HFF-Myc (cell line): ENCODE measurements at regions not wholly inside any gene's neighbourhood (a gene's known extent, or its start where the extent isn't known, plus 50 kb on each side); places are given as distances from the start of the nearest gene placed in this dataset.

Source experiments
- DNase-seq: peaks from one replicate; pipeline ENCODE4 v3.0.0-alpha.2; 2011; ENCODE audit warnings: low read depth; ENCODE audit errors: extremely low read depth
- H3K4me3 ChIP-seq: replicated peaks from 2 replicates; pipeline ENCODE4 v1.5.1; 2011; ENCODE audit warnings: low read depth, mild to moderate bottlenecking, control low read depth, low read length
- TF ChIP-seq, protein P1 (sequence below): IDR thresholded peaks from 2 replicates; pipeline ENCODE4 v1.5.1; 2012; ENCODE audit warnings: mild to moderate bottlenecking, low read depth, low read length, control low read depth; ENCODE audit errors: missing control alignments

DNA sequence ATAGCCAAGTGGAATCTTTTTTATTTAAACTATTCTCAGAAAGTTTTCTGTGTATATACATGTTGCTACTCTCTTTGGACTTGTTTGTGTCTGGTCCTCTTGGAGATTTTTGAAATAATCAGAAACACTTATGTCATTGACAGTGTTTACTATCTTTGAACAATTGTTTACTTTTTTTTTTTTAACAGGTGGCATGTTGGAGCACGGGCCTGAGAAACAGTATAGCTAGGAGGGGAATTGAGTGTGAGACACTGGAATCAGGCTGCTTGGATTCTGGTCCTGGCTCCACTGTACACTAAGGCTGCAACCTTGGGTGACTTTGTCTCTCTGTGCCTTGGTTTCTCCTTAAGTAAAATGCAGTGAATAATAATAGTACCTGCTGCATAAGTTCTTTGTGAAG, 279.6 kb downstream of the PRL start:
- no peak overlapping the region for H3K4me3 ChIP-seq
- TF ChIP-seq, protein P1, sequence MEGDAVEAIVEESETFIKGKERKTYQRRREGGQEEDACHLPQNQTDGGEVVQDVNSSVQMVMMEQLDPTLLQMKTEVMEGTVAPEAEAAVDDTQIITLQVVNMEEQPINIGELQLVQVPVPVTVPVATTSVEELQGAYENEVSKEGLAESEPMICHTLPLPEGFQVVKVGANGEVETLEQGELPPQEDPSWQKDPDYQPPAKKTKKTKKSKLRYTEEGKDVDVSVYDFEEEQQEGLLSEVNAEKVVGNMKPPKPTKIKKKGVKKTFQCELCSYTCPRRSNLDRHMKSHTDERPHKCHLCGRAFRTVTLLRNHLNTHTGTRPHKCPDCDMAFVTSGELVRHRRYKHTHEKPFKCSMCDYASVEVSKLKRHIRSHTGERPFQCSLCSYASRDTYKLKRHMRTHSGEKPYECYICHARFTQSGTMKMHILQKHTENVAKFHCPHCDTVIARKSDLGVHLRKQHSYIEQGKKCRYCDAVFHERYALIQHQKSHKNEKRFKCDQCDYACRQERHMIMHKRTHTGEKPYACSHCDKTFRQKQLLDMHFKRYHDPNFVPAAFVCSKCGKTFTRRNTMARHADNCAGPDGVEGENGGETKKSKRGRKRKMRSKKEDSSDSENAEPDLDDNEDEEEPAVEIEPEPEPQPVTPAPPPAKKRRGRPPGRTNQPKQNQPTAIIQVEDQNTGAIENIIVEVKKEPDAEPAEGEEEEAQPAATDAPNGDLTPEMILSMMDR: no peak
- DNase-seq: no peak

DNA sequence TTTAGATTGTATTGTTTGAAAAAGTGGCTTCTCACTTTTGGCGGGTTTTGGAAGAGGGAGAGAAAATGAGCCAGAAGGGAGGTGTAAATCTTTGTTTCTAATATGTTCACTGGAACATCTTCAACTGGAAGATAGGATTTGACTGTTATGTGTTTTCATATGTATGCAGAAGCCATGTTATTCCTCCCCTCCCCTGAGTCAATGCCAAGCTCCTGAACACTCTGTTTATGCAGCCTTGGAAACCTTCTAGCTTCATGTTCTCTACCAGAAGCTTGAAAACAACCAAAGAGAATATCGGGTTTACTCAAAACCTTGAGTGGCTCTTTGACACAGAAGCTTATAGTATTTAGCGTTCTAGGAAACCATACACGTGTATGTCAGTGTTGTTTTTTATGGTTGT, 279.1 kb downstream of the PRL start:
- no peak for DNase-seq
- TF ChIP-seq, protein P1: no peak
- H3K4me3 ChIP-seq: no peak overlapping the region

DNA sequence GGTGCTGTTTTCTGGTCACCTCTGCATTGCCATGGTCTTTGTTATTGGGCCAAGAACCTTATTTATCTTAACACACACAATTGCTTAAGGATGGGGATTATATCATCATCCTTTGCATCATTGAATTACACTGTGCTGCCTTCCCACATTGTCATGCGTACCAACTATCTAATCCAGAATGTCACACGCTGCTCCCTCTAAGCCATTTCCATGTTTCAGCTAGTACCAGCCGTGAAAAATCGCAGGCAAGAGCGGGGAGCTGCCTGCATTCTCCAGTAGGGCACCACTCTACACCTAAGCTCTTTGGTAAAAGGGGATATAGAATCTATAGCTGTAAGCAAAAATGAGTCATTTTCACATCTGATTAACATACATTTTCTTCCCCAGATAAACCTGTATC, 277.0 kb downstream of the PRL start:
- TF ChIP-seq, protein P1: no peak
- H3K4me3 ChIP-seq: no peak overlapping the region

DNA sequence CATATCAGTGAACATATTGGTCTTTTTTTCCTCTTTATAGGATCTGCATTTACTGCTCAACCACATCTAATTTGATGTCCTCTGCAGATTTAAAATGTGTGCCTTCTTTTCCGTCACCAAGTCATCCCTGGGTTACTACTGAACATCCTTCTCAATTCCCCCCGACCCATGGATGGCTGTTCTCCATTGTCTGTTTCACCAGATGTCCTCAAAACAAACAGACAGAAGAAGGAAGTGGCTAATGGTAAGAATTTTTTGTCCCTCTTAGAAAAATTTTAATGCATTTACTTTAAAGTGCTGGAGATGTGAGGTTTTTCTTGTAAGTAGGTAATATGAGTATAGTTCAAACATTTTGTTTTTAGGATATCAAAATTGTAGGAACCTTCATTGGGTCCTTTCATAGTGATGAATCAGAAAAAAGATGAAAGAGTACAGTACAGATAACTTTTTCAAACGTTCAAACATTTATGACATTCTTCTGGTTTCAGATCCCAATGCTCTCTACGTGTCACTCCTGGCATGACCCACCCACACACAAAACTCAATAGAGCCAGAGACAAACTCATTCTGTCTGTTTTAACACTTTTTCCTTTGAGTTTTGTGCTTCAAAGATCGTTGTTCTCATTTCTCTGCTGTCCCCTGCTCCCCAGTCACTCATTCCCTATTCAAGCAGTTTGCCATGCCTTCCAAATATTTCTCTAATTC, 276.4 kb downstream of the PRL start:
- TF ChIP-seq, protein P1: no peak
- no peak overlapping the region for H3K4me3 ChIP-seq
- DNase-seq: no peak

More for the DNA sequence above, 277.0 kb downstream of the PRL start:
- no peak for DNase-seq

DNA sequence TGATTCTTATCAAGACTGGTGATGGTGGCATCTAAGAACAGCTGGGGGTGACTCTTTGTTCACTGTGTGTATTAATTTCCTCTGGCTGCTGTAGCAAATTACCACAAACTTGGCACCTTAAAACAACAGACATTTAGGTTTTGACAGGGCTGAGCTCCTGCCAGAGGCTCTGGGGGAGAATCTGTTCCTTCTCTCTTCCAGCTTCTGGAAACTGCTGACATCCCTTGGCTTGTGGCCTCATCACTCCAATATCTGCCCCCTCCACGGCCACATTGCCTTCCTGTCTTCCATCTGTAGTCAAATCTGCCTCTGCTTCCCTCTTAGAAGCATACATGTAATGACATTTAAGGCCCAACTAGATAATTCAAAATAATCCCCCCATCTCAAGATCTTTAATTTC, 274.9 kb downstream of the PRL start:
- no peak for DNase-seq
- TF ChIP-seq, protein P1: no peak
- no peak overlapping the region for H3K4me3 ChIP-seq

DNA sequence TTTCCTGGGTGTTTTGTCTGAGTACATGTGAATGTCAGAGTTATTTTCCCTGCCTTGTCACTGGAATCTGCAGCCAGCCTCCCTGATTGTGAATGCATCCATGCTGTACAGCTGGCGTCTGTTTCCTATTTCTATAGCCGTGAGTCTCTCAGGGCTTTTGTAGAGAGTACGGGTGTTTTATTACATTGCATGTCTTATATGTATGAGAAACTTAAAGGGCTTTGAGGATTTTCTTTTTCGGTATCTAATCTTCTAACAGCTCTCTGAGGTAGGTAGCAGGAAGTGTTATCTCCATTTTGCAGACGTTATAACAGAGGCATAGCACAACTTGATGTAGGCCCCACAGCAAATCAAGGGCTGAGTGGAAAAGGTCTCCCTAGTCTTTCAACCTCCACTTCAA, 272.9 kb downstream of the PRL start:
- TF ChIP-seq, protein P1: no peak
- no peak overlapping the region for H3K4me3 ChIP-seq
- DNase-seq: no peak

DNA sequence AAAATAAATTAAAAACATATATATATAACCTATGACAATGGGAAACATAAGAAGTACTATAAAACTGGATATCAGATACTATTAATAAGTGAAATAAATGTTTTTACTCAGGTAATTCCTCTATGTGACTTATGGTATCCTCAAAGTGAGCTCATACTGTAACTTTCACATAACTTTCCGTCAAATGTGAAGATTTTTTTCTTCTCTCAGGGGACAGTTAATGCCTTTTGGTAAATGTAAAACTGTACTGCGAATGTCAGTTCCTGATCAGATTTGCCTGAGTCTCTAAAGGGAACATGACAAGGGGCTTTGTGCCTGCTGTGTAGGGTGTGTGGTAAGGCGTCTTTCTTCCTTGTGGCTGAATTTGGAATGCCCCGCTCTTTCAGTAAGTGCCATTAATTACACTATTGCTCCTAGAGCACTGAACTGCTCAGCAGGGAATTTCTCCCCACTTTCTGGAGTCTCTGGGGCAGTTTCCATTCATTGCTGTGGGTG, 271.8 kb downstream of the PRL start:
- H3K4me3 ChIP-seq: no peak overlapping the region
- TF ChIP-seq, protein P1: no peak
- no peak for DNase-seq
